GM19328 (cell line): ENCODE measurements at regions not wholly inside any gene's neighbourhood (a gene's known extent, or its start where the extent isn't known, plus 50 kb on each side); places are given as distances from the start of the nearest gene placed in this dataset.
"Not testable (repeated sequence)": the region's sequence is repeated elsewhere in the genome, so short reads cannot be mapped to it uniquely, and the experiment has no call there.

ENCODE experiments used
- ATAC-seq: cut with Tn5 transposase; IDR thresholded peaks from one replicate; pipeline ENCODE4 v1.9.1; 2021; ENCODE audit warnings: mild to moderate bottlenecking, moderate library complexity; ENCODE audit not compliant: unreplicated experiment

DNA sequence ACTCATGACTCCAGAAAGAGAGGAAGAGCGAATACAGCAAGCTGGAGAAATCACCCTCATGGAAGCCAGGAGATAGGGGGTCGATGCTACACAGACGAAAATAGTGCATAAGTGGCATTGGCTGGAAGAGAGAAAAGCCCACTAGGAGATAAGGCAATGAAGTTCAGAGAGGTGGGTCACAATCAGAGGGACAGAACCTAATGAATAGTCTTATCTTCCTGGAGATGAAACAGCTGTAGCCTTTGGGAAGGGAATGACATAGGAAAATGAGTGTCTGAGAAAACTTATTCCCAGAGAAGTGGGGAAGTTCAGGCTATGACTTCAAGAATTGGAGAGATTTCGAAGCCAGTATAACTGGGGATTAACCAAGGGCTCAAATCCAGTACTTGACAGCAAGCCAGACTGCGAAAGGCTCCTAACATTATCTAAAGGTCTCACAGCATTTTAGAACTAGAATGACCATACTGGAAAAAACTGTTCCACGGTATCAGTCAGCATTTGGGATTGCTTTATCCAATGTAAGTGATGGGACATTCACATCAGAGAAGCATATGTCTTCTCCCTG lies 211.1 kb downstream of the ZNF365 start:
- ATAC-seq, result no peak

- ATAC-seq, result no peak
These were observed 212.8 kb downstream of the ZNF365 start for GRCh38 chr10:62587011-62587410.

DNA sequence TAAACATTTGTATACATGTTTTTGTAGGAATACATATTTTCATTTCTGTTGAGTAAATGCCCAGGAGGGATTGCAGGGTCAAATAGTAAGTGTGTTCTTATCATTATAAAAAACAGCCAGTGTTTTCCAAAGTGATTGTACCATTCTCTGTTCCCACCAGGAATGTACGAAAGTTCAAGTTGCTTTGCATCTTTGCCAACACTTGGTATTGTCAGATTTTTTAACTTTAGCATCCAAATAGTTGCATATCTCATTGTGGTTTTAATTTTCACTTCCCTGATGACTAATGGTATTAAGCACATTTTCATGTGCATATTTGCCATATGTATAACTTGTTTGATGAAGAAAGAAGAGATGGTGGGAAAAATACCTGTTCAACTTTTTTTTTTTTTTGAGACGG lies 213.9 kb downstream of the ZNF365 start:
- no peak for ATAC-seq

GRCh38 chr10:62589689-62590088 lies 214.8 kb upstream of the ADO start:
- no peak for ATAC-seq

DNA sequence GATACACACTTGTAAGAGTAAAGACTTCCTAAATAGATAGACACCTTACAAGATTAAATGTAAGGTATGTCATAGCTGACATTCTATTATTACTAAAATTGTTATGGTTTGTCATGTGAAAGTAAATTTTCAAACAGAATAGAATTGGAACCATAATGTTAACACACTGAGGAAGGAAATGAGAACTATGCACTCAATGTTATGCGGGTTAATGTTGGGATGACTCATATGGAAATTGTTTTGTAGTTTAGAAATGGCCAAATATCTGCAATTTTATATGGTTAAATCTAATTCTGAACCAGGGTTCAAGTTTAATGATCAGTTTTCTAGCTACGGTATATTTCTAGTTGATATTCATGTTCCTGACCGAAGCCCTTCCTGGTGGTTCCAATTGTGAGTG lies 214.2 kb upstream of the ADO start:
- ATAC-seq, result no peak

GRCh38 chr10:62594093-62594520 lies 210.4 kb upstream of the ADO start:
- ATAC-seq, result peak; percentile 66

DNA sequence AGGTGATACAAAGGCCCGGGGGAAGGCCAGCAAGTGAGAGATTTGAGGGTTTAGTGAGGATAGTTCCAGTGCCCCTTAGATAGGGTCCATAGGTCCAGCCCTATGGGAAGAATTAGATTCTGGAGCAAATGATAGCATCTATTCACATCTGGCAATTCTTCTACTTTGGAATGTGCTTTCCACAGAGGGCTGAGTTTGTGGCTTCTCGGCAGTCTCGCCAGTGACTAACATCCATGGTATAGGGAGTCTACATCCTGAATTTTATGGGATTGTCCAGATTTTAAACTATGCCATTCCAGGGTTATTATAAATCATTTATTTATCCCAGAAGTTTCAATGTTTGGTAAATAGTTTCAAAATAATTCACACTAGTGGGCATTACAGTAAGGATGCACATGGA lies 207.3 kb upstream of the ADO start:
- no peak for ATAC-seq

DNA sequence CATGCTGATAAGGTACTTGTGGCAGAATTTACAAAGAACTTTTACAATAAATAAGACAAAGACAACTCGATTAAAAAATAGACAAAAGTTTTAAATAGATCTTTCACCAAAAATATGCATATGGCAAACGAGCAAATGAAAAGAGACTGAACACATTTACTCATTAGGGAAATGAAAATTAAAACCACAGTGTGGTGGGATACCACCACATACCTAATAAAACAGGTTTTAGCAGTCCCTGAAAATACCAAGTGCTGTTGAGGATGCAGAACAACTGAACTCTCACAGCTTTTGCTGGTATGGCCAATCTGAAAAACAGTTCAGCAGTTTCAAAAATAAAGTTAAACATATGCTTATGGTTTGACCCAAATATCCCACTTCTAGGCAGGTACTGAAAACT lies 205.4 kb upstream of the ADO start:
- no peak for ATAC-seq

GRCh38 chr10:62606551-62606950 lies 198.0 kb upstream of the ADO start:
- not testable (repeated sequence) for ATAC-seq

- not testable (repeated sequence) for ATAC-seq
These were observed 196.2 kb upstream of the ADO start for GRCh38 chr10:62608189-62608875.

DNA sequence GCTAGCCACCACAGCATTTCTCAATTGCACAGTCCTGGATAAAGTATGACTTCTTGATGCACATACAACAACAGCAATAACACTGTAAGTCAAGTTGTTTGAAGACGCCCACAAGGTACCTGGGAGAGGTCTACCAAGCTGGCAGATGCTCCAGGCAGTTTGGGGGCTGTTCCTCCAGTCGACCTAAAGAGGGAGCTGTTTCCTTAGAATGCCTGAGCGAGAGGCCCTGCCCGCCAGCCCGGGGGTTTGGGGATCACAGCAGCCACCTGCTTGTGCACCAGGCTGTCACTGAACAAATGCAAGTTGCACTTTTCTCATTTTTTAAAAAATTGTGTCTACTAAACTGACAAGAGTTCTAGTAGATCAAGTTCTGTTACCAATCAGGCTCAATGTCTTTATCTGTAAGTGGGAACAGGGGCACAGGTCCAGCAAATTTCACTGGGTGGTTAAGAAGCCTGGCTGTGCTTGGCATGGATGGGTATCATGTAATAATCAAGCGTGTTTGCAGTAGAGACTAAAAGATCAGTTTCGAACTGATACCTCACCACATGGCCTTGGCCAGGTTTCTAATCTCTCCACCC lies 193.8 kb upstream of the ADO start:
- no peak for ATAC-seq

GRCh38 chr10:62613424-62613823 lies 191.1 kb upstream of the ADO start:
- ATAC-seq, result no peak

DNA sequence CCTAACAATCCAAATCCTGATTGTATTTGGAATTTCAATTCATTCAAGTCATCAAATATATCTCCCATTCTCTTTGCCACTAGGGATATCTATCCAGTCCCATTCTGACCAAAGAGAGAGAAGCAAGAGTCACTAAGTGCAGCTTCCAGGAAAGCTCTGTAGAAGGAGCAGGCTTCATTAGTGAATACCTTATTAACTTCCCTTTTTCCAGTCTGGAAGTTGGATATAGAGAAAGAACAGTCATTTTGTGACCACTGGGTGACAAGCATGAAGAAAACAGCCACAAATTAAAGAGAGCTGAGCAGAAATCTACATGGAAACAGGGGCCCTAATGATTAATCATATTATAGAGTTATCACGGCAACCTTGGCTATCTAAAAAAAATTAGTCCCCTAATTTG lies 190.7 kb upstream of the ADO start:
- ATAC-seq, result no peak

DNA sequence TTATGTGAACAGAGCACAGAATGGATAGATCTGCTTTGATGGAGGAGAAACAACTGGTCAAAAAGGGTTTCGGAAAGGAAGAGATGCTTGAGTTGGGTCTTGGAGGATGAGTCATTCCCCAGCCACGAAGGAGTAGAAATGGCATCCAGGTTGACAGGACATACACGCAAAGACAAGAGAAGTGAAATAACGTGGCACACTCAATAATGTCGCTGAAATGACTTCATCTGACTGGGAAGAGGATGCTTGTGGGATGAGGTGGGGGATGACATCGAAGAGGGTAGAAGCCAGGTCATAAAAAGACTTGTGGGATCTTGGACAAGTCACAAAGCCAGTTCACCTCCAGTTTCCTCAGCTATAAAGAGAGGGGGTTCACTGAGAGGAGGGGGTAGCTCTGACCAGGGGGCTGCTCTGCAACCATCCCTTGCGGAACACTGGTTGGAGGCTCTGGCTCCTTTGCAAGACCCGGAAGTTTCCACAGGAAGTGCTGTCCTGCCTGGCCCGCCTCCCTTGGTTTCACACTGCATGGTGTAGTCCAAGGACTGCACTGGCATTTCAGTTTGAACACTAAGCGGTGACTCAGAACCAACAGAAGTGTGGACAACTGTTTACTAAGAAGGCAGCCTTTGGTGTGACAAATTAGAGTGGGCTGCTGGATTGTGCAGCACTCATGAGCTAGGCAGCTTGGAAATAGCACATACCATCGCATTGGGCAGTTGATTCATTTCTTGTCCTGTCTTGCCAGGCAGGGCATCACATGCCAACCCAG lies 189.9 kb upstream of the ADO start:
- ATAC-seq, result no peak

- no peak for ATAC-seq
These were observed 187.5 kb upstream of the ADO start for GRCh38 chr10:62616885-62617590.

DNA sequence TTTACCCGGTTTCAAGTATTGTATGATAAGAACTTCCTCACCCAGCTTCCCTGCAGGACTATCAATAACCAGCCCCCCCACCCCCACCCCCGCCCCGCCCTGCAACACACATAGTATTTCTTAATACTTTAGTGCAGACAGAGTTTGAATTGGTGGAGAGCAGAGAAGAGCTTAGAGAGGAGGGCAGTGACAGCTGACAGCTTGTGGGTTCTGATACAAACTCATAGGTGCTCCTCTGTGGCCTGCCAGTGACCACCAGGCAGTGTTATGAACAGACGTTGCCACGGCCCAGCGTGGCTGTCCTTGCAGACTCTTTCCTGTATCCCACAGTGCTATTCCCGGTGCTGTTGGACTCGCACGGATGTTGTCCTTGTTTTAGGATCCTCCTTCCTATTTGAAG lies 186.9 kb upstream of the ADO start:
- no peak for ATAC-seq

- no peak for ATAC-seq
These were observed 186.5 kb upstream of the ADO start for GRCh38 chr10:62618054-62618453.

- no peak for ATAC-seq
These were observed 185.7 kb upstream of the ADO start for GRCh38 chr10:62618576-62619412.

DNA sequence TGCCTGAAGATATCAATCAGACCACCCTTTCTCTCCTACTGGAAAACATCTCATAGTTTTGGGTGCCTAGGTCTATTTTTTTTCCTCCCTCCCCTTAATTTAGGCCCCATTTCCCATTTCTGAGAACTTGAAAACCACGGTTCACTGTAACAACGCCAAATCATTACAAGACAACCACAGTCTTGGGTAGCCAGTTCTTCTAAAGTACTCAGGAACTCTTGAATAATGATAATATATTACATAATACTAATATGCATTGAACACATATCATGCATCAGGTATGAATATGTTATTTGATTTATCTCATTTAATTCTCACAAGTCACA lies 185.1 kb upstream of the ADO start:
- no peak for ATAC-seq

DNA sequence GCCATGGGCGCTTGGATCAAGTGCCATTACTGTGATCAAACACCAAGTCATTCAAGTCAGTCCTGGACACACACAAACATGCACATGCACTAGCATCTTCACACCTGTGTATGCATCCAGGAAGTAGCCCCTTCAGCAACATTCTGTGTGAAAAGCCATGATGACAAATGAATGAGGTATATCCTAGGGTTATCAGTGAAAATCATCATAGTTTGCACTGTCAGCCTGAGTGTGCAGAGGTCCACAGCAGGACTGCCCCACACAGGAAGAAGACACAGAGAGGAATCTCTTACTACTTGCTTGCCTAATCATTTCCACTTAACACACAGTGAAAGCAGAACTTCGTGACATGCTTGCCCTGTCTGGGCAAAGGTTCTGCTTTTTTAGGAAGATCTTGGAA lies 184.0 kb upstream of the ADO start:
- ATAC-seq, result no peak

DNA sequence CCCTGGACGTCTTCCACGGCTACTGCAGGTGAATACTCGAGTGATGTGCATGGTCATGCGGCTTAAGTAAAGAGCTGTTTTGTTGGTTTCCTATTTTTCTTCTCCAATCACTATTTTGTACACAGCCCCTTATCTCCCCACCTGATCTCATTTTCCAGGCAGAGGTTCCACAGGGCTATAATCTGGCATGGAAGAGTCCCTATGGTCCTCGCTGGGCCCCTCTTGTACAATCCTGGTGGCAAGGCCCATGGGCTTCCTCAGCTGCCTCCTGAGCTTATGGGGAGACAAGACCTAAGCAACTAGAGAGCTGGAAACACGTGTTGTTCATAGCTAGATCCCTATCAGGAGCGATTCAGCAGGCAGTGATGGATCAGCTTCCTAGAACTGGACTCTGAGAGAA lies 181.3 kb upstream of the ADO start:
- ATAC-seq, result no peak
